GM23338 (cell line): ENCODE measurements at regions not wholly inside any gene's neighbourhood (a gene's known extent, or its start where the extent isn't known, plus 50 kb on each side); places are given as distances from the start of the nearest gene placed in this dataset.

Experiments
- CTCF ChIP-seq, 2 experiments: fragments of 200-600 bp in 1 of 2; sonication (generic) in 1 of 2; conservative IDR thresholded peaks; 2 replicates each; pipeline versions ENCODE4 v1.5.1 to v1.6.1; 2016 to 2017; ENCODE audit warnings: antibody characterized with exemption in 2 of 2, low read depth in 2 of 2, mild to moderate bottlenecking in 2 of 2, moderate library complexity in 1 of 2
- POLR2AphosphoS5 ChIP-seq: IDR thresholded peaks from 2 replicates; pipeline ENCODE4 v1.6.1; 2016; ENCODE audit warnings: antibody characterized with exemption, low read depth
- REST ChIP-seq: IDR thresholded peaks from one replicate; pipeline ENCODE4 v1.6.1; 2018; ENCODE audit warnings: antibody characterized with exemption; ENCODE audit not compliant: unreplicated experiment

GRCh38 chr2:2769481-2770431 lies 438.7 kb upstream of the MYT1L start:
- no peak for TF ChIP-seq POLR2AphosphoS5
- no peak for TF ChIP-seq CTCF (conservative IDR thresholded peaks at IDR 0.05; ENCODE audit: low read depth in 2 of 2)
- no peak for TF ChIP-seq REST
